Endodermal cell (in vitro differentiated cells): ENCODE measurements at regions not wholly inside any gene's neighbourhood (a gene's known extent, or its start where the extent isn't known, plus 50 kb on each side); places are given as distances from the start of the nearest gene placed in this dataset.

Experiments
- DNase-seq: peaks from one replicate; pipeline ENCODE4 v3.0.0-alpha.2; 2017
- H3K27ac ChIP-seq: 2 replicates; pipeline ENCODE4 v1.5.1; 2013; ENCODE audit warnings: mild to moderate bottlenecking, low read depth, low read length, moderate library complexity
- H3K27me3 ChIP-seq: 2 replicates; pipeline ENCODE4 v1.6.1; 2013; ENCODE audit warnings: mild to moderate bottlenecking, low read length, moderate library complexity; ENCODE audit not compliant: insufficient read depth, control insufficient read depth, poor library complexity, severe bottlenecking
- H3K36me3 ChIP-seq: 2 replicates; pipeline ENCODE4 v1.7.0; 2013; ENCODE audit warnings: mild to moderate bottlenecking, low read length, moderate library complexity; ENCODE audit not compliant: control insufficient read depth, insufficient read depth
- H3K4me1 ChIP-seq: one replicate; pipeline ENCODE4 v1.7.0; 2013; ENCODE audit warnings: low read length; ENCODE audit not compliant: control insufficient read depth, insufficient read depth
- H3K4me3 ChIP-seq: 2 replicates; pipeline ENCODE4 v1.5.1; 2013; ENCODE audit warnings: mild to moderate bottlenecking, low read length, moderate library complexity
- H3K9ac ChIP-seq: 2 replicates; pipeline ENCODE4 v1.6.1; 2013; ENCODE audit warnings: mild to moderate bottlenecking, low read length, moderate library complexity; ENCODE audit not compliant: poor library complexity, severe bottlenecking; ENCODE audit errors: extremely low read depth
- H3K9me3 ChIP-seq: 2 replicates; pipeline ENCODE4 v1.6.1; 2013; ENCODE audit warnings: mild to moderate bottlenecking, low read length, moderate library complexity; ENCODE audit not compliant: control insufficient read depth
- H3K27ac Mint-ChIP-seq: 2 replicates; pipeline ENCODE4 v1.8.0; 2020; ENCODE audit warnings: mixed read lengths
- H3K27me3 Mint-ChIP-seq: 2 replicates; pipeline ENCODE4 v1.8.0; 2021; ENCODE audit warnings: mild to moderate bottlenecking, mixed read lengths; ENCODE audit not compliant: insufficient read depth
- H3K36me3 Mint-ChIP-seq: 2 replicates; pipeline ENCODE4 v1.8.0; 2020; ENCODE audit warnings: low read depth, mixed read lengths
- H3K4me1 Mint-ChIP-seq: 2 replicates; pipeline ENCODE4 v1.8.0; 2020; ENCODE audit warnings: mixed read lengths
- H3K4me3 Mint-ChIP-seq: 2 replicates; pipeline ENCODE4 v1.8.0; 2020; ENCODE audit warnings: mild to moderate bottlenecking, moderate library complexity, mixed read lengths
- H3K9me3 Mint-ChIP-seq: 2 replicates; pipeline ENCODE4 v1.8.0; 2020; ENCODE audit warnings: mild to moderate bottlenecking, mixed read lengths
- CTCF ChIP-seq: fragments of 200-600 bp; sonication (generic); conservative IDR thresholded peaks from 2 replicates; pipeline ENCODE4 v1.5.0; 2021; ENCODE audit warnings: antibody characterized with exemption, mild to moderate bottlenecking
- WGBS, 2 experiments: methylation state at CpG; one replicate each; pipeline versions ENCODE4 v1.1.5 to v1.1.7; 2013; ENCODE audit warnings: missing lambda C conversion rate in 2 of 2, mixed read lengths in 1 of 2; ENCODE audit not compliant: insufficient coverage in 1 of 2, insufficient read length in 1 of 2; 5-methylcytosine and 5-hydroxymethylcytosine counted together

- no peak for DNase-seq
- H3K27ac ChIP-seq, result no peak overlapping the region
- no peaks in the 10 kb centered on the region for H3K36me3 Mint-ChIP-seq
- no peaks in the 10 kb centered on the region for H3K9me3 ChIP-seq
- H3K4me1 Mint-ChIP-seq, result peaks cover 2% of the 10 kb centered on the region
- peaks cover 3% of the 10 kb centered on the region for H3K4me1 ChIP-seq
- H3K9ac ChIP-seq, result no peak overlapping the region
- 87% methylated on average over 11 of the region's 11 CpGs; no CpG with 5 or more reads in 1 of the 2 experiments for WGBS, 2 experiments
- H3K4me3 Mint-ChIP-seq, result no peak overlapping the region
- no peaks in the 10 kb centered on the region for H3K36me3 ChIP-seq
- H3K27me3 Mint-ChIP-seq, result no peaks in the 10 kb centered on the region
- H3K27me3 ChIP-seq, result no peaks in the 10 kb centered on the region
- H3K27ac Mint-ChIP-seq, result no peak overlapping the region
- H3K4me3 ChIP-seq, result no peak overlapping the region
- no peak for TF ChIP-seq CTCF
- no peaks in the 10 kb centered on the region for H3K9me3 Mint-ChIP-seq
These were observed 139.4 kb upstream of the GPC1 start for GRCh38 chr2:240296104-240296406.

- H3K27ac ChIP-seq, result no peak overlapping the region
- no peak for TF ChIP-seq CTCF
- no peak overlapping the region for H3K9ac ChIP-seq
- Mint-ChIP-seq H3K36me3 (no peaks in the 10 kb centered on the region), H3K27me3 (no peaks in the 10 kb centered on the region), H3K4me3 (no peak overlapping the region), H3K9me3 (no peaks in the 10 kb centered on the region), H3K4me1 (peaks cover 2% of the 10 kb centered on the region), H3K27ac (no peak overlapping the region)
- no peak overlapping the region for H3K4me3 ChIP-seq
- no peaks in the 10 kb centered on the region for H3K27me3 ChIP-seq
- no peaks in the 10 kb centered on the region for H3K9me3 ChIP-seq
- 82 to 89% methylated on average over 11 to 16 of the region's 16 CpGs for WGBS, 2 experiments
- no peaks in the 10 kb centered on the region for H3K36me3 ChIP-seq
- peaks cover 3% of the 10 kb centered on the region for H3K4me1 ChIP-seq
- peak; percentile 46 for DNase-seq
These were observed 138.8 kb upstream of the GPC1 start for GRCh38 chr2:240296476-240297255.

- no peaks in the 10 kb centered on the region for H3K36me3 Mint-ChIP-seq
- H3K4me1 ChIP-seq, result peaks cover 3% of the 10 kb centered on the region
- no peaks in the 10 kb centered on the region for H3K9me3 Mint-ChIP-seq
- H3K27ac ChIP-seq, result no peak overlapping the region
- no peaks in the 10 kb centered on the region for H3K27me3 ChIP-seq
- H3K4me1 Mint-ChIP-seq, result peaks cover 2% of the 10 kb centered on the region
- DNase-seq, result no peak
- H3K9me3 ChIP-seq, result no peaks in the 10 kb centered on the region
- no peaks in the 10 kb centered on the region for H3K36me3 ChIP-seq
- WGBS, 2 experiments, result 82% methylated on average over 10 to 16 of the region's 16 CpGs
- no peak overlapping the region for H3K4me3 ChIP-seq
- H3K4me3 Mint-ChIP-seq, result no peak overlapping the region
- TF ChIP-seq CTCF, result no peak
- H3K9ac ChIP-seq, result no peak overlapping the region
- no peak overlapping the region for H3K27ac Mint-ChIP-seq
- no peaks in the 10 kb centered on the region for H3K27me3 Mint-ChIP-seq
These were observed 138.0 kb upstream of the GPC1 start for GRCh38 chr2:240297256-240298116.
